ENCODE measurements at regions not wholly inside any gene's neighbourhood (a gene's known extent, or its start where the extent isn't known, plus 50 kb on each side); places are given as distances from the start of the nearest gene placed in this dataset.
"Not testable (repeated sequence)": the region's sequence is repeated elsewhere in the genome, so short reads cannot be mapped to it uniquely, and the experiment has no call there.

DNA sequence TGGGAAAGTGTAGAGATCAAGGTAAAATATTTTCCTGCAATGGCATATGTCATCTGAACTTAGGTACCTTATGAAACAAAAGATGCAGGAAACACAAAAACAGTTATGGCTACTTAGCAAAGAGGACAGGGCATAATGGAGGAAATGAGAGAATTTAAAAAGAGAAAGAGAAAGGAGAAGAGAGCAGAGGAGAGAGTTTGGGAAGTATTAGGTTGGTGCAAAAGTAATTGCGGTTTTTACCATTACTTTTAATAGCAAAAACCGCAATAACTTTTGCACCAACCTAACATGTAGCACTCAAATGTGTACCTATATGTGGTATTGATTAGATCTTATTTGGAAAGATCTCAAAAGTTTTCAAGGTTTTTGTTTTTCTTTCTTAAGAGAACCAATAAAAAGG lies 160.1 kb upstream of the ACTBL2 start:
- no peak overlapping the region for H3K4me3 ChIP-seq (replicated peaks; ENCODE audit: low read depth, low read length)
- TF ChIP-seq, protein P1, sequence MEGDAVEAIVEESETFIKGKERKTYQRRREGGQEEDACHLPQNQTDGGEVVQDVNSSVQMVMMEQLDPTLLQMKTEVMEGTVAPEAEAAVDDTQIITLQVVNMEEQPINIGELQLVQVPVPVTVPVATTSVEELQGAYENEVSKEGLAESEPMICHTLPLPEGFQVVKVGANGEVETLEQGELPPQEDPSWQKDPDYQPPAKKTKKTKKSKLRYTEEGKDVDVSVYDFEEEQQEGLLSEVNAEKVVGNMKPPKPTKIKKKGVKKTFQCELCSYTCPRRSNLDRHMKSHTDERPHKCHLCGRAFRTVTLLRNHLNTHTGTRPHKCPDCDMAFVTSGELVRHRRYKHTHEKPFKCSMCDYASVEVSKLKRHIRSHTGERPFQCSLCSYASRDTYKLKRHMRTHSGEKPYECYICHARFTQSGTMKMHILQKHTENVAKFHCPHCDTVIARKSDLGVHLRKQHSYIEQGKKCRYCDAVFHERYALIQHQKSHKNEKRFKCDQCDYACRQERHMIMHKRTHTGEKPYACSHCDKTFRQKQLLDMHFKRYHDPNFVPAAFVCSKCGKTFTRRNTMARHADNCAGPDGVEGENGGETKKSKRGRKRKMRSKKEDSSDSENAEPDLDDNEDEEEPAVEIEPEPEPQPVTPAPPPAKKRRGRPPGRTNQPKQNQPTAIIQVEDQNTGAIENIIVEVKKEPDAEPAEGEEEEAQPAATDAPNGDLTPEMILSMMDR (IDR thresholded peaks at IDR 0.05; ENCODE audit: low read length, missing control alignments): no peak

DNA sequence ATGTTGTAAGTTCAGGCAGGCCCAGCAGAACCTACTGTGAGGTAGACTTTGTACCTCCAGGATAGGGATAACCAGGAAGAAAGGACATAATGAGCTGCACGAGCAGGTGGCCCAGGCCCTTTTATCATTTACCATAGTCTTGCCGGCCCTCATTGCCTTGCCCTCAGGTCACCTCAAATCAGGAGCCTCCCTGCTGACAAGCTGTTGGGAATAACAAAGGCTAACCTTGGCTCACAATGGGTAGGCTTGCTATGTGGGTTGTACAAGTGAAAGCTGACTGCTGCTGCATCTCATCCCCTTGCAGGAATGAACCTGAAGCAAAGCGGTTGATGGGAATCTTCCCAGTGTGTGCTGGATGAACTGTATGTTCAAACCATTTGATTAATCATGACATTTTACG lies 159.5 kb upstream of the ACTBL2 start:
- H3K4me3 ChIP-seq (replicated peaks; ENCODE audit: low read depth, low read length): no peak overlapping the region
- TF ChIP-seq, protein P1 (IDR thresholded peaks at IDR 0.05; ENCODE audit: low read length, missing control alignments): no peak
- DNase-seq (ENCODE audit: low read depth): no peak

More for the DNA sequence above, 160.1 kb upstream of the ACTBL2 start:
- no peak for DNase-seq (ENCODE audit: low read depth)

DNA sequence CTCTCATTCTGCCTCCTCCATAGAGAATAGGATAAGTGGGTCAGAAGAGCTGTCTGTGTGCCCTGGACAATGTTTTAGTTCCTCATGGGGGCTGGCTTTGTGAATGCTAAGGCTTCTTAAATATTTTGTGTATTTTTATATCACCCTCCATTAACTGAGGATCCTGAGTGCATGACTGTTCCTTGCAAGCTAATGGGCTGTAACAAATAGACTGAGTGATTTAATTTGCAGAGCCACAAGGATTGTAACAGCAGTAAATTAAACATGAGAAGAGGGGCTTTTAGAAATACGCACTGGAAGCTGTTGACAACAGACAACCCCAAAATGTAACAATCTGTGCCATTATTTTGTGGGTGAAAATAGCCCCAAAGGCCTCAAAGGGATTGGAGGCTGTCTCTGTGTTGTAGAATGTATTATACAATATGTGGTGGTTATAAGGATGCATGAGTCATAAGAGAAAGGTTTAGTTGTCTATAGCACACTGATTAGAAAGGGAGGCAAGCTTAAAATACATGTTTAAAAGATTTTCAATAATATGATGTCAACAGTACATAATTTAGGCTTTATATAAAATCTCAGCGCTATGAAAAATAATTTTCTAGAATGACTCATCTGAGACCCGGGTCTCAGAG lies 152.7 kb upstream of the ACTBL2 start:
- TF ChIP-seq, protein P1 (IDR thresholded peaks at IDR 0.05; ENCODE audit: low read length, missing control alignments): no peak
- no peak for DNase-seq (ENCODE audit: low read depth)
- no peak overlapping the region for H3K4me3 ChIP-seq (replicated peaks; ENCODE audit: low read depth, low read length)

DNA sequence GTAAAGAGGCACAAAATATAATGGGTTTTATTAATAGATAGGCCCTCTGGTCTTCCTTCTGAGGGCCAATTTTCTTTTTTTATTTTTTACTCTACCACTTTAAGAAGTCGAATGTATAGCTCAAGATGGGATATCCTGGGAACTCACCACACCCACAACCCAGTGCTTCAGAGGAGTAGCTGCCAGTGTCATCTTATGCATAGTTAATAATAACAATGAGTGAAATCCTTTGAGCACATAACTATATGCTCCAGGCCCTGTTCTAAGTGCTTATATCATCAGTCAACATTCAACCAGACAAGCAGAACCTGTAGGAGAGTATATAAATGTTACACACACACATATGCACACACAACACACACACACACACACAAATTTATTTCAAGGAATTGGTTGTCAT lies 150.3 kb upstream of the ACTBL2 start:
- TF ChIP-seq, protein P1 (IDR thresholded peaks at IDR 0.05; ENCODE audit: low read length, missing control alignments): no peak
- H3K4me3 ChIP-seq (replicated peaks; ENCODE audit: low read depth, low read length): no peak overlapping the region

DNA sequence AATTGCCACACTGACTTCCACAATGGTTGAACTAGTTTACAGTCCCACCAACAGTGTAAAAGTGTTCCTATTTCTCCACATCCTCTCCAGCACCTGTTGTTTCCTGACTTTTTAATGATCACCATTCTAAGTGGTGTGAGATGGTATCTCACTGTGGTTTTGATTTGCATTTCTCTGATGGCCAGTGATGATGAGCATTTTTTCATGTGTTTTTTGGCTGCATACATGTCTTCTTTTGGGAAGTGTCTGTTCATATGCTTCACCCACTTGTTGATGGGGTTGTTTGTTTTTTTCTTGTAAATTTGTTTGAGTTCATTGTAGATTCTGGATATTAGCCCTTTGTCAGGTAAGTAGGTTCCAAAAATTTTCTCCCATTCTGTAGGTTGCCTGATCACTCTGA lies 148.5 kb upstream of the ACTBL2 start:
- DNase-seq (ENCODE audit: low read depth); H3K4me3 ChIP-seq (replicated peaks; ENCODE audit: low read depth, low read length): not testable (repeated sequence)

More for the DNA sequence above, 150.3 kb upstream of the ACTBL2 start:
- no peak for DNase-seq (ENCODE audit: low read depth)

DNA sequence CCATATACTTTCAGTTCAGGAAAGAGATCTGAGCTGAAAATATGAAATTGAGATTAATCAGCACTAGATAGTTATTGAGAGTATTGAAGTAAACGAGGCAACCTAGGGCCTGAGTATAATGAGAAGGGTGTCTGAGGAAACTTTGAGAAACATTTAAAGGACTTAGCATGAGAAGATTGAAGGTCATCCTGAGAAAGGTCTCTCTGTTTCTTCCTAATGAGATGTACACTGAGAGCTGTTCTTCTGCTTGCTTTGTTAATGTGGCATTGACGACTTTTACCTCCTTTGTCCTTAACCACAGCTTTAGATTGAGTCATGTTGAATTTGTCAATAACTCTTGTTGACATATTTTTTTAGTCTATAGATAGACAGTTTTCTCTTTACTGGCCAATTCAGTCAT lies 145.1 kb upstream of the ACTBL2 start:
- TF ChIP-seq, protein P1 (IDR thresholded peaks at IDR 0.05; ENCODE audit: low read length, missing control alignments): no peak
- no peak overlapping the region for H3K4me3 ChIP-seq (replicated peaks; ENCODE audit: low read depth, low read length)
- no peak for DNase-seq (ENCODE audit: low read depth)

DNA sequence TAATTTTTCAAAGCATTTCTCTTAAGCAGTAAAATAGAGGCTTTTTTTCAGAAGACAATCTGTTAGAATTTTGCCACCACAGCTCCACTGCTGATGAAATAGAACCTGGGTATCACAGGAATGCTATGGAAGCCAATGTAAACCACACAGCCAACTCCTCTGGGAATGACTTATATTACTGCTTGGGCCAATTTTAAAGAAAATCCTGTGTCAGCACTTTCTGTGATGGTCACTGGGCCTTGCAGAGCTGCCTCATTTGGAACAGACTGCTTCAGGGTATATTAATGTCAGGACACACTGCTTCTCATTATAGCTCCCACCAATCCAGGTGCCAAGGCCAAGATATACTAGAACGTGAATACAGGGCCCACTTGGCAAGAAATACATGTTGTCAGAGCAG lies 144.1 kb upstream of the ACTBL2 start:
- TF ChIP-seq, protein P1 (IDR thresholded peaks at IDR 0.05; ENCODE audit: low read length, missing control alignments): no peak
- peak; percentile 6 for DNase-seq (ENCODE audit: low read depth)
- no peak overlapping the region for H3K4me3 ChIP-seq (replicated peaks; ENCODE audit: low read depth, low read length)
